HG03064 (cell line): ENCODE measurements at regions not wholly inside any gene's neighbourhood (a gene's known extent, or its start where the extent isn't known, plus 50 kb on each side); places are given as distances from the start of the nearest gene placed in this dataset.

ENCODE experiments used
- ATAC-seq: cut with Tn5 transposase; IDR thresholded peaks from one replicate; pipeline ENCODE4 v1.9.1; 2021; ENCODE audit warnings: low read depth; ENCODE audit not compliant: unreplicated experiment

DNA sequence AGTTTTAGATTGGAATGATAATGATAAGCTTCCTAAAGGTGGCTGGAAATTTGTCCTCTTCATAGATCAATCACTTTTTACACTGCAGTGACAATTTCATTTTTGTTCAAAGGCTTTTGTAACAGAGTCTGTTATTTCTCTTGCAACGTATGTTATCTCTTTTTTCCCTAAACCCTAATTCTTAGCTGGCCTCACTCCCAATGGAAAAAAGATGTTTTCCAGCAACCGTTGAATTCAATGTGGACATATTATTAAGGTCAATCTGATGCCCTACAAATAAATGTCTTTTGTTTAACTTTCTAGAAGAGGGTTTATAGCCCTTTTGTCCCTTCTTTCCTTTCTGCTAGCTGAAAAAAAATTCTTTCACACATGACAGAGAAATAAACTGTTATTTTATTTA is 192.7 kb upstream of the NWD2 start:
- ATAC-seq, result no peak

DNA sequence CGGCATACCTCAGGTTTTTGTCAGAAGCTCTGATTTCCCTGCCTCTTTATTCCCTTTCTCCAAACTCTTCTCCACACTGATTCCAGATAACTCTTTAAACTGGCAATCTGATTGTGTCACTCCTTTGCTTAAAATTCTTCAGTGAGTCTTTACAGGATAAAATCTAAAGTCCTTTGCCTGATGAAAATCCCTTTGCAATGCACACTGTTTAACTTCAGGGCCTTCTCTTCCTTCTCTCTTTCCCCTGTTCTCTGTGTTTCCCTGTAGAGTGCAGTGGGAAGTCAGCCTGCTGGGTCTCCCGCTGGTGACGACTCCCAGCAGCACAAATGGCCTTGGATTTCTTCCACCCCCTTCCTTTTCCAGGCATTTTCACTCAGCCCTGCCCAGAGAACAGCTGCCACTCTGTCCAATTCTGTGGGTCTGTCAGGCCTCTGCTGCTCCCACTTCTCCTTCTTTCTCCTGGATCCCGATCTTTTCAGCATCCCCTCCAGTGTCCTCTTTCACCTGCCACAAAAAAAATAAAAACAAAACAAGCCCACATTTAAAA is 189.9 kb upstream of the NWD2 start:
- ATAC-seq, result no peak

DNA sequence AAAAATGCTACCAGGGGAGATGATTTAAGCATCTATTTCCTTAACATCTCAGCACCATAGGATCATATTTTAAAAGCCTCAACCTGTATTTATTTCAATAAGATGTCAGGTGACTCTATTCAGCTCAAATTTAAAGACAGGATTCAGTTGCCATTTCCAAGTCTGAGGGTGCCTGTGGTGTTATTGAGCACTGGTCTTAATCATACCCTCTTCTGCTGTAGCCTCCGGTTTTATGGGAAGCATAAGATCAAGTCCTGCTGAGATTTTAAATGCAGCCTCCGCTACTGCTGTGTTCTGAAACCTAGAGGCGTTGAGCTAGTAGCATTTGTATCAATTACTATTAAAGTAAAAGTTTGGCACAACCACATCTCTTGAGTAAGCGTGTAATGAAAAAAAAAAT is 185.7 kb upstream of the NWD2 start:
- no peak for ATAC-seq

DNA sequence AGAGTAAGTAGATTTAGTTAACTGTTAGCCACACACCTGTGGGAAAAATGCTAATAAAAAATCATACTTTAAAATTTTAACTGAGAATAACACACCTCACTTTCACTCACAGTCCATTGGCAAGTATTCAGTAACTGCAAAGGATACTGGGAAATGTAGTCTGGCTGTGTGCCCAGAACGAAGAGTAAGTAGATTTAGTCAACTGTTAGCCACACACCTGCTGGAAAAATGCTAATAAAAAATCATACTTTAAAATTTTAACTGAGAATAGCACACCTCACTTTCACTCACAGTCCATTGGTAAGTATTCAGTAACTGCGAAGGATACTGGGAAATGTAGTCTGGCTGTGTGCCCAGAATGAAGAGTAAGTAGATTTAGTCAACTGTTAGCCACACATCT is 178.4 kb upstream of the NWD2 start:
- no peak for ATAC-seq

DNA sequence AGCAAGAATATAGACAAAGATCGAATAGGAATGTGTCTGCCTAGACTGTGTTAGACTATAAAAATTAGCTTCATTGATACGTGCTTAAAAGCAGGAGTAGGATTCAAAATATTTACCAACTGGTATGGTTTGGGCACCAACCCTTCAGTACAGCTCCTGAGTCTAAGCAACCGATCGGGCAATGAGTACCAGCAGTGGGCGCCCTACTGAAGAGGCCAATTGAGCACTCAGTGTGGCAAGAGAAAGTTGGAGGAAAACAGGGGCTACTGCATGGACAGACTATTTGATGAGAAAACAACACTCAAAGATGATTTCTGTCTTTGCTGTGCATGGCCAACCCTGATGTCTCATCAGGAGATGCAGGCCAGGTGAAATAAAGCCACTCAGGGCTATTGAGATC is 176.0 kb upstream of the NWD2 start:
- ATAC-seq, result no peak

DNA sequence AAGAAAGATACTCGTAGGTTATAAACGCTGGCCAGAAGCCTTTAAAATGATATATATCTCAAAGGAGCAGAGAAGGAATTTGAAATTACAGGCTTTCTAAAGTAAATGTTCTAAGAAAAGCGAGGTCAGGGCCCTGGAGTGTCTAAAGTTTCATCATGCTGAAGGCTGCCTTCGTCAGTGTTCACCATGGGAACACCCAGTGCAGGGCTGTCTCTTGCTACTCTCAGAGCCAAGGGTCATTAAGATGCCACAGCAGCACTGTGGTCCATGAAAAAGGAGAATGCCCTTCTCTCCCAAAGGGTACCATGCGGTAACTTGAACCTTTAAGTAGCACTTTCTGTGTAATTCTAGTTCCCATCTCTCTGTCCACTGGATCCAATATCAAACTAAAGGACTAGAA is 174.5 kb upstream of the NWD2 start:
- ATAC-seq, result no peak

DNA sequence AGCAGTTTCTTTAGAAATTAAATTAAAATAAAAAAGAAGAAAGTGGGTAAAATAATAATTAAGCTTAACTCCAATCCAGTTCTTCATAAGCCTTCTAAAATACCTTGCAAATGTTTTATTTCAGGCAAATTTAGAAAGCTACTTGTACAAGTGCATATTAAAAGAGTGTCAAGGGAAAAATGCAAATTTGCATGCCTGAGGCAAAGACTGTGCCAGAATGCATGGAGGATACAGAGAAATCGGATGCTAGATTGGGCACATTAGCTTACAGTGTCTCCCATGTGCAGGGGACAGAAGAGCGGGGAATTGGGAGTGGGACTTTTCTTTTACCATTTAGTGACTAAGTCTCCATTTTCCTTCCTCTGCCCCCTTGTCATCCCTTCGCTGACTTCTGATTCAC is 173.0 kb upstream of the NWD2 start:
- ATAC-seq, result no peak

DNA sequence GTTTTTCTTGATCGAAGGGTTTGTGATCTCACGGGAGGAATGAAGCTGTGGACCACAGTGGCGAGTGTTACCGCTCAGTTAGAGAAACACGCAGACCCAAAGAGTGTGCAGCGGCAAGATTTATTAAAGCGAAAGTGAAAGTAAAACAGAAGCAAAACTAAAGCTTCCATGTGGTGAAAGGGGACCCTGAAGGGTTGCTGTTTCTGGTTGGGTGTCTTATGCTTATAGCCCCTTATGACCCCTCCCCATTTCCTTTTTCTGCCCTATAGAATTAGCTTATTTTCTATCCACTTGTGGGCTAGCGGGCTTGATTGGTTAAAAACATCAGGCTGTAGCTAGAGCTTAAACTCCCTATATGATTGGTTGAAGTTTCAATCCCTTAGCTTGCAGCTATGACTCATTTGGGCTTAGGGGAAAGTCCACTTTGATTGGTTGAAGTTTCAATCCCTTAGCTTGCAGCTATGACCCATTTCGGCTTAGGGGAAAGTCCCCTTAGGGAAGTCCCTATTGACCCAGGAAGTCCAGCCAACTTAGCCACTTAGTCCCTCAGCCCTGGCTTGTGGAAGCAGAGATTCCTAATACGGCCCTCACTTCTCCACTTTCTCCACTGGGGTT is 171.2 kb upstream of the NWD2 start:
- ATAC-seq, result no peak

DNA sequence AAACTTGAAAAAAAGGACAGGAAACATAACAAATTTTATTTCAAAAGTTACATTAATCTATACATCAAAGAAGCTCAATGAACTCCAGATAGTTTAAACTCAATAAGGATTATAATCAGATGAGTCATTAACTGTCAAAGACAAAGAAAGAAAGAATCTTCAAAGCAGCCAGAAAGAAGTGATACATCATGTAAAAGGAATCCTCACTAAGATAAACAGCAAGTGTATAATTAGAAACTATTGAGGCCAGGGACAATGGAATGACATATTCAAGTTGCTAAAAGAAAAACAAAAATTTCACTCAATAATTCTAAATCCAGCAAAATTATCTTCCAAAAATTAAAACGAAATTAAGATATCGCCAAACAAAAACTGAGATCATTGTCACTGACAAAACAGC is 161.6 kb upstream of the NWD2 start:
- no peak for ATAC-seq

DNA sequence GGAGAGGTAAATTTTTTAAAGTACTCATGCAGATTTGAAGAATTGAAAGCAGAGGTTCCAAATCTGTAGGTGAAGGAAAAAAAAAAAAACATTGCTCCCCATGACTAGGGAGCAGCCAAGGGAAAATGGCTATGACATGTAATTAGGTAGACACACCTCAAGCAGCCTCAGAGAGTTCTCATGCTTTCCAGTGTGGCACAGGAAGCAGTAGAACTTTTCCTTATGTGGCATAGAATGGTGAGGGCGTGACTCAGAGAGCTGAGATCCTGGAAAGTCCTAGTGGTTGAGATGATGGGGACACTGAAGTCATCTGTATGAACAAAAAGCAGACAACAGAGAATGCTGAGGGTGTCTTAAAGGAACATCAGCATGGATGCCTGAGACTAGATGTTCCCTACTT is 148.6 kb upstream of the NWD2 start:
- no peak for ATAC-seq

DNA sequence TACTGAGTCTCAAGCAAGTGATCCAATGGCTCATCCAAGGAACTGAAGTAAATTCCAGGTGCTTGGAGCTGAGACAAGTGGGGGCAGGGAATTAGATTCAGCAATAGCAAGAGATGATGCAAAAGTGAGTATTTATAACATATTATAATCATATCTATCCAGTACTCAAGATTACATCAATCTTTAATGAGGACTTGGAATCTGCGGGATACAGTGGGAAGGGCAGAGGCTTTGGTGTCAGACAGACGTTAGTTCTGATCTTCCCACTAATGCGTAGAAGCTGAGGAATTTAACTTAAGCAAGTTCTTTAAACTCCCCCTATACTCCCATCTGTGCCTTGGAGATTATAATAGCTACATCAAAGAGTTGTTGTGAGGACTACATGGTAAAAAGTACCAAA is 143.4 kb upstream of the NWD2 start:
- ATAC-seq, result no peak

DNA sequence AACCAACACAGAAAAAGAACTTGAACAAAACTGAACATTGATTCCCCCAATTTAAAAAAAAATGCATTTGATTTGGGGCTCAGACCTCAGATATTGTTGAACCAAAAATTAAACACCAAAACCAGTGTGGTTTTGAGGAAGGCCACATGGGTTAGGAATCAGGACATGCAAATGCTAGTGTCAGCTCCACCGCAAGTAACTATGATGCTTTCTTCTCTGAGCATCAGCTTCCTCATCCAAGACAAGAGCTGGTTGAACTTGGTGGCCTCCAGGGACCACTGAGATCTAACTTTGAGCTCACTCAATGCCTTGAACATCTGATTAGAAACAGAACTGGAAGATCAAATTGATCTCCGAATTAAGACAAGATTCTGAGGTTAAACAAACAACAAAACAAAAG is 142.9 kb upstream of the NWD2 start:
- no peak for ATAC-seq

DNA sequence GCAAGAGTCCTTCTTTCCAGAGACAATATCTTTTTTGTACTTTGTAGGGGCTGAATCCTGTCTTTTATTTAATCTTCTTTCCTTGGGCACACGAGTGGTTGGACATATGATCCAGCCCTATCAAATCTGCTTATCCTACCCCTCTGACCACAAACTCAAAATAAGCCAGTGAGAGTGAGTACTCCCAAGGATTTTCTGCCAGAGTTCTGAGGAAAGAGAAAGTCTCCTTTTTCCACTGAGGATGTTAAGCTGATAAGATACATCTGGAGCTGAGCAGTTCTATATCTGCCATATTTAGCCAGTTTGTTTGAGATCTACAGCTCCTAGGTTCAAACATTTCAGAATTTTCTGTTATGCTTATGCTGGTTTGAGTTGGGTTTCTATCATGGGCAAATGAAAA is 134.8 kb upstream of the NWD2 start:
- no peak for ATAC-seq

DNA sequence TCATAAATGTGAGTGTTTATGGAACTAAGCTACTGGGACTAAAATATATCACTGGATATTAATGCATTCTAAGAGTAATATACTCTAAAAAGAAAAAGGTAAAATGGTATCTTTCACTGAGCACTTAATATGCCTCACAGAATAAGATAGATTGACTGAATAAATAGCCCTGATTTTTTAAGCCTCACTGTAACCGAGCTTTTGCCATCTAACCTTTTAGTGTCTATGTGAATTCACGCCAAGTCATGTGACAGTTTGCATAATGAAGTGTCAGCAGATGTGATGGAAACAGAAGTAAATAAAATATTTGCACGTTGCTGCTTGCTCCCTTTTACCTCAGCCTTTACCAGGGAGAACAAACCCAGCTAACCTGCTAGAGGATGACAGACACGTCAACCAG is 119.7 kb upstream of the NWD2 start:
- ATAC-seq, result no peak

DNA sequence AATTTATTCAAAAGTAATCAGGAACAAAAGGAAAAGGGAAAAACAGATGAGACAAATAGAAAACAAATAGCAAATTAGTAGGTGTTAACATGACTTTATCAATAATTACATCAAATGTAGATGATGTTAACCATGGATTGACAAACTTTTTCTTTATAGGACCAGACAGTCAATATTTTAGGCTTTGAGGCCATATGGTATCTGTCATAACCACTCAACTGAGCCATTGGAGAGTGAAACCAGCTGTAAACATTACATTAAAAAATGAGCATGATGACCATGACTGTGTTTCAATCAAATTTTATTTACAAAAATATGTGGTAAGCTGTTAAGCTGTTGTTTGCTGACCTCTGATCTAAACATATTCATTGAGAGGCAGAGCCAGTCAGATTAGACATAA is 118.5 kb upstream of the NWD2 start:
- ATAC-seq, result no peak

DNA sequence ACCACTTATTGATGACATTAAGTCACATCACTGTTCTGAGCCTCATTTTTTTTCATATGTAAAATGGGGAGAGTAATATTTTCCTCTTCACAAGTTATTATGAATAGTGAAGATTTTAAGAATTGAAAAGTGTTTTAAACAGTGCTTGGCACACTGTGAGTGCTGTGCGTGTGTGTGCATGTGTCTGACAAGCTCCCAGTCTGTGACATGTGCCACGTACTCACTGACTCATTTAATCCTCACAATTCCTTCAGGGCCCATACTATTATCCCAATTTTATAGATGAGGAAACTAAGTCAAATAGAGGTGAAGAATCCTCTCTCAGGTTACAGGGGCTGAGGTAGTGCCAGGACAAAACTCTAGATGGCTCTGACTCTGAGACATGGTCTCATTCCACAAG is 114.1 kb upstream of the NWD2 start:
- ATAC-seq, result no peak

DNA sequence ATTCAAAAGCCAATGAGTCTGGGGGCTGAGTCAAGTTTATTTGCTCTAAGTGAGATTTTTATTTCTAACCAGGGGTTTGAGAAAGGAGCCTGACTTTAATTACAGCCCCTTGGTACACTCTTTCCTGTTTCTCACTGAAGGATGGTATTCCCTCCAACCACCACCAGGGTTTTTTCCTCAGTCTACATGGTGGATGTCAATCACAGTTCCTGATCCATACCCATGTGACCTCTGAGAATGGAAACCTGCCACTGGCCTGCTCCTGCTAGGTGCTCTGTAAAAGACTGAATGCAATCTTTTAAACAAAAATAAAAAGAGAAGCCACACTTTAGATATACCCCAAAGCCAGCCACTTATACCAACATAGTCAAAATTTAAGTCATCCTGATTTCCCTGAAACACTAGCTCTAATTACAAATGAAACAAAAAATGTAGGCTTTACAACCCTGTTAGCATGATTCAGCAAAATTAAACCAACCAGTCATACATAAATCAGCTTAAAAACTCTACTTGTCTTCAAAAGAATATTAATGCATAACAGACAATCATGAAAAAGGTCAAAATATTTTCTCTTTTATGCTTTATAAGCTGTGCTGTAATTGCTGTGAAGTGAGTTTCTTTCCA is 112.1 kb upstream of the NWD2 start:
- no peak for ATAC-seq

DNA sequence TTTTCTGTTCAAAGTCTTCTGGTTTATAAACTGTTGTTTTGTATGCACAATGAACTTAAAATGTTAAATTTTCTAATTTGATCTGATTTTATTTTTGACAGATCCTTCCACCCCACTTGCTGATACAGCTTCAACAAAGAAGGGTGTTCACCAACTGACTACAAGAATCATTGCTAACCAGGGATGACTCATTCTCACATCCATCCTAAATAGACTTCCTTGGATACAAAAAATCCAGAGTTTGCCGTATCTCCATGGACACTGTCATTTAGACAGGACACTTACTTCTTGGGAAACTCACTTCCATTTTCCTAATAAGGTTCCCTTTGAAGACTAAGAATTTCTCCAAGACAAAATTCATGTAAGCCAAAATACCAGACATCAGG is 111.6 kb upstream of the NWD2 start:
- ATAC-seq, result no peak

DNA sequence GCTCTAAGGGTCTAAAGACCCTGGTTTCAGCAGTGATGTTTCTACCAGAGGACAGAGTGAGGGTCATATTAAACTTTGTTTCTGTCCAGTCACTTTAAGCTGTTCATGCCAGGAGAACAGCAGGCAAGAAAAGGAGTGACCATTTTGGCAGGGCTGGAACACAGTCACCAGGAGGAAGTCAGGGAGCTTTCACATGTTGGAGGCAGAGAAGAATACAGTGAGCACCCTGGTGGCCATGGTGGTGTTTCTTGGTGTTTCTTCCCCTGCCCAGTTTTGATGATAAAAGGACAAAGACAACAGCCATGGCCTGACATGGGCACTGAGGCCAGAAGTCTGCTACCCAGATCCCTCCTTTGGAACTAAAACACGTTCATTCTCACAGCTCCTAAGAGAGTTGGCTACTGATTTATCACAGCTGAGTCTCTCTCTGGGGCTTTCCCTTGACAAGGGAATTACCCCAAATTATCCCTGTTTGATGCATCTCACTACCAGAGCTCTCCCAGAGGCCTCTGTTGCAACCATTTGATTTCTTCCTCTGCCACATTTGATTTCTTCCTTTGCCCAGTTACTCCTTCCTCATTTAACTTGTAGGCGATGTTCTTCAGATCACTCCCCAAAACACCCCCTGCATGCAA is 106.4 kb upstream of the NWD2 start:
- ATAC-seq, result no peak

DNA sequence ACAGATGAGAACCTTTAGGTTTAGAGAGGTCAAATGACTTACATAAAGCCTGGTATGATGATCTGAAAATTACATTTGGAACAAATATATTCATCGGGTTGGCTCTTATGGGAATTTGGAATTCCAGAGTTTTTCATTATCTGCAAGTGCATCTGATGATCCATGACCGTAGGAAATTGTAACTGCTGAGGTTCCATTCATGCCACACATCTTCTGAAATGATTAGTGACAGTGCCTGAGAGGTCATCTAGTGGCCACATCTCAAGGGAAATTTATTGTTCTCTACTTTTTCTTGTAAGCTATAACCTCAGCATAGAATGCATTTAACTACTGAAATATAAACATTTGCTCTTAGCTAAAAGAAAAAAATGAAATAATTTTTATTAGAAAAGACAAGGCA is 105.8 kb upstream of the NWD2 start:
- ATAC-seq, result no peak

DNA sequence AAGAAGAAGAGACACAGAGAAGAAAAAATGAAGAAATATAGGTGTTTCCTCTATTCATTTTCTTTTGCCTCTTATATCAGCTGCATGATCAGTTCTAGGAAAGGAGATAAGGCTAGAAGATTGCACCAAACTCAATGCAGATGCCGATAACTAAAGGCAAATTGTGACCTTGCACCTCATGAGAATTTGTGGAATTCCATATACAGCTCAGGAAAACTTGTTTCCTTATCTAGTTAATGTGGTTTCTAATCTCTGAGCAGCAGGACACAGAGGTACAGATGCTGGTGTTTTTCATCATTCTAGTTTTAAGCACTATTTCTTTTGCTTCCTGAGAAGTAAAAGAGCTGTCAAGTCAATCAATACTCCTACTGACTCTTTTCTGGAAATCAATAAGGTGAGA is 104.6 kb upstream of the NWD2 start:
- no peak for ATAC-seq

DNA sequence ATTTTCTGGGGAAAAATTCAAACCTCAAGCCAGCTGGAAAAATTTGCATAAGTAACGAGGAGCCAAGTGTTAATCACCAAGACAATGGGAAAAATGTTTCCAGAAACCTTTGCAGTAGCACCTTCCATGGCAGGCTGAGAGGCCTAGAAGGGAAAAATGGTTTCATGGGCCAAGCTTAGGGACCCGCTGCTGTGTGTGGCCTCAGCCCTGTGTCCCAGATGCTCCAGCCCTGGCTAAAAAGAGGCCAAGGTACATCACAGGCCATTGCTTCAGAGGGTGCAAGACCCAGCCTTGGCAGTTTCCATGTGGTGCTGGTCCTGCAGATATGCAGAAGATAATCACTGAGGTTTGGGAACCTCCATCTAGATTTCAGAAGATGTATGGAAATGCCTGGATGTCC is 98.3 kb upstream of the NWD2 start:
- no peak for ATAC-seq
